ENCODE measurements at regions not wholly inside any gene's neighbourhood (a gene's known extent, or its start where the extent isn't known, plus 50 kb on each side); places are given as distances from the start of the nearest gene placed in this dataset.

- no peak for DNase-seq (ENCODE audit: low read depth)
- TF ChIP-seq MAX (IDR thresholded peaks at IDR 0.05; ENCODE audit: low read depth, low read length), result no peak
- no peak for TF ChIP-seq MYC (IDR thresholded peaks at IDR 0.05; ENCODE audit: low read depth, low read length)
- no peak for TF ChIP-seq CTCF (IDR thresholded peaks at IDR 0.05; ENCODE audit: low read depth, low read length)
- no peak for TF ChIP-seq POLR2A (IDR thresholded peaks at IDR 0.05; ENCODE audit: extremely low read depth, insufficient read length)
- no peak overlapping the region for H3K4me3 ChIP-seq (ENCODE audit: low read depth, low read length)
Measured at GRCh38 chr1:90309806-90310205, 314.9 kb downstream of the ZNF326 start.

DNA sequence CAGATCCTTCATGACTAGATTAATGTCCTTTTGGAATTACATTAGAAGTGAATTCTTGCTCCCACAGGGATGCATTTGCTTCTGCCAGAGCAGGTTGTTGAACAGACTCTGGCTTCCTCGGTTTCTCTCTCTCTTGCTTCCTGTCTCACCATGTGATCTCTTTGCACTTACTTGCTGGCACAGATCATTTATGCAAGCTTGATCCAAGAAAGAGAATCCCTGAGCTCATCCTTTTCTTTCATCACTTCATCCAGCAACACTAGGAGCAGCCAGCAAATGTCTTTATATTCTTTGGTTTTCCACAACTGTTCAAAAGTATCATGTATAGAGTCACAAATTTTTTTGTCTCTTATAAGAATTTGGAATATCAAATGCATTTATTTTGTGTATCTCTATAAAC lies 313.5 kb downstream of the ZNF326 start:
- TF ChIP-seq CTCF (IDR thresholded peaks at IDR 0.05; ENCODE audit: low read depth, low read length), result no peak
- TF ChIP-seq POLR2A (IDR thresholded peaks at IDR 0.05; ENCODE audit: extremely low read depth, insufficient read length), result no peak
- no peak for TF ChIP-seq MYC (IDR thresholded peaks at IDR 0.05; ENCODE audit: low read depth, low read length)
- TF ChIP-seq MAX (IDR thresholded peaks at IDR 0.05; ENCODE audit: low read depth, low read length), result no peak
- no peak overlapping the region for H3K4me3 ChIP-seq (ENCODE audit: low read depth, low read length)
- no peak for DNase-seq (ENCODE audit: low read depth)

DNA sequence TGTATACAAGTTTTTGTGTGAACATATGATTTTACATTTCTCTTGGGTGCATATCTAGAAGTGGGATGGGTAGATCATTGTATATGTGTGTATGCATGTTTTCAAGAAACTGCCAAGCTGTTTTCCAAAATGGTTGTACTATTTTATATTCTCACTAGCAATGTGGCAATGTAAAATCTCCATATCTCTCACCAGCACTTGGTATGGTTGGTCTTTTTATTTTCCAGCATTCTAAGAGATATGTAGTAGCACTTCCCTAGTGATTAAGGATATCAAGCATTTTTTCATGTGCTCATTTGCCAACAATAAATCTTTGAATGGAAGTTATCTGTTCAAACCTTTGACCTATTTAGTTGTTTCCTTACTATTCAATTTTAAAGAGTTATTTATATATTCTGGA lies 310.7 kb downstream of the ZNF326 start:
- TF ChIP-seq MAX (IDR thresholded peaks at IDR 0.05; ENCODE audit: low read depth, low read length), result no peak
- TF ChIP-seq POLR2A (IDR thresholded peaks at IDR 0.05; ENCODE audit: extremely low read depth, insufficient read length), result no peak
- no peak for TF ChIP-seq MYC (IDR thresholded peaks at IDR 0.05; ENCODE audit: low read depth, low read length)
- TF ChIP-seq CTCF (IDR thresholded peaks at IDR 0.05; ENCODE audit: low read depth, low read length), result no peak
- DNase-seq (ENCODE audit: low read depth), result no peak
- H3K4me3 ChIP-seq (ENCODE audit: low read depth, low read length), result no peak overlapping the region

- no peak for TF ChIP-seq MYC (IDR thresholded peaks at IDR 0.05; ENCODE audit: low read depth, low read length)
- TF ChIP-seq CTCF (IDR thresholded peaks at IDR 0.05; ENCODE audit: low read depth, low read length), result no peak
- no peak for TF ChIP-seq MAX (IDR thresholded peaks at IDR 0.05; ENCODE audit: low read depth, low read length)
- no peak for TF ChIP-seq POLR2A (IDR thresholded peaks at IDR 0.05; ENCODE audit: extremely low read depth, insufficient read length)
- no peak overlapping the region for H3K4me3 ChIP-seq (ENCODE audit: low read depth, low read length)
- DNase-seq (ENCODE audit: low read depth), result no peak
Measured at GRCh38 chr1:90296327-90296726, 301.4 kb downstream of the ZNF326 start.

- no peak for TF ChIP-seq CTCF (IDR thresholded peaks at IDR 0.05; ENCODE audit: low read depth, low read length)
- TF ChIP-seq POLR2A (IDR thresholded peaks at IDR 0.05; ENCODE audit: extremely low read depth, insufficient read length), result no peak
- no peak for TF ChIP-seq MAX (IDR thresholded peaks at IDR 0.05; ENCODE audit: low read depth, low read length)
- no peak for TF ChIP-seq MYC (IDR thresholded peaks at IDR 0.05; ENCODE audit: low read depth, low read length)
- no peak for DNase-seq (ENCODE audit: low read depth)
- no peak overlapping the region for H3K4me3 ChIP-seq (ENCODE audit: low read depth, low read length)
Measured at GRCh38 chr1:90295534-90295933, 300.6 kb downstream of the ZNF326 start.
